ENCODE measurements at regions not wholly inside any gene's neighbourhood (a gene's known extent, or its start where the extent isn't known, plus 50 kb on each side); places are given as distances from the start of the nearest gene placed in this dataset.
"Not testable (repeated sequence)": the region's sequence is repeated elsewhere in the genome, so short reads cannot be mapped to it uniquely, and the experiment has no call there.

- H3K4me2 ChIP-seq (ENCODE audit: low read length), result no peak overlapping the region
Measured at GRCh38 chr7:35866186-35866585, 65.3 kb downstream of the SEPTIN7 start.

GRCh38 chr7:35869117-35869516 is 68.3 kb downstream of the SEPTIN7 start:
- not testable (repeated sequence) for H3K4me1 ChIP-seq; H3K27ac ChIP-seq; H3K4me3 ChIP-seq (ENCODE audit: low read depth, low read length); H3K4me2 ChIP-seq (ENCODE audit: low read length); H3K27me3 ChIP-seq (ENCODE audit: control insufficient read depth, insufficient read depth, low read length); H3K36me3 ChIP-seq (ENCODE audit: control insufficient read depth, insufficient read depth, low read length); H3K9ac ChIP-seq; H2AFZ ChIP-seq; H3K9me3 ChIP-seq (ENCODE audit: control insufficient read depth, low read length); H3K79me2 ChIP-seq

More at GRCh38 chr7:35866186-35866585, 65.3 kb downstream of the SEPTIN7 start:
- H3K27me3 ChIP-seq (ENCODE audit: control insufficient read depth, insufficient read depth, low read length), result no peaks in the 10 kb centered on the region
- TF ChIP-seq CTCF (IDR thresholded peaks at IDR 0.05), result no peak
- H3K36me3 ChIP-seq (ENCODE audit: control insufficient read depth, insufficient read depth, low read length), result no peaks in the 10 kb centered on the region
- no peak overlapping the region for H3K9ac ChIP-seq
- H2AFZ ChIP-seq, result no peak overlapping the region
- no peaks in the 10 kb centered on the region for H3K9me3 ChIP-seq (ENCODE audit: control insufficient read depth, low read length)
- H3K4me1 ChIP-seq, result peaks cover 3% of the 10 kb centered on the region
- H3K79me2 ChIP-seq, result peaks cover 7% of the 10 kb centered on the region
- no peak overlapping the region for H3K27ac ChIP-seq
- H3K4me3 ChIP-seq (ENCODE audit: low read depth, low read length), result no peak overlapping the region

GRCh38 chr7:35869810-35870209 is 69.0 kb downstream of the SEPTIN7 start:
- Histone ChIP-seq H3K27me3 (ENCODE audit: control insufficient read depth, insufficient read depth, low read length) (no peaks in the 10 kb centered on the region), H3K4me1 (peaks cover 3% of the 10 kb centered on the region), H3K79me2 (peaks cover 3% of the 10 kb centered on the region), H3K9me3 (ENCODE audit: control insufficient read depth, low read length) (no peaks in the 10 kb centered on the region), H2AFZ (no peak overlapping the region), H3K9ac (no peak overlapping the region), H3K4me2 (ENCODE audit: low read length) (no peak overlapping the region), H3K36me3 (ENCODE audit: control insufficient read depth, insufficient read depth, low read length) (no peaks in the 10 kb centered on the region), H3K27ac (no peak overlapping the region), H3K4me3 (ENCODE audit: low read depth, low read length) (no peak overlapping the region)
- no peak for TF ChIP-seq CTCF (IDR thresholded peaks at IDR 0.05)

- no peak overlapping the region for H3K27ac ChIP-seq
- TF ChIP-seq CTCF (IDR thresholded peaks at IDR 0.05), result no peak
- H3K4me3 ChIP-seq (ENCODE audit: low read depth, low read length), result no peak overlapping the region
- peaks cover 3% of the 10 kb centered on the region for H3K79me2 ChIP-seq
- H3K9me3 ChIP-seq (ENCODE audit: control insufficient read depth, low read length), result no peaks in the 10 kb centered on the region
- H3K27me3 ChIP-seq (ENCODE audit: control insufficient read depth, insufficient read depth, low read length), result no peaks in the 10 kb centered on the region
- no peak overlapping the region for H3K4me2 ChIP-seq (ENCODE audit: low read length)
- no peak overlapping the region for H2AFZ ChIP-seq
- no peak overlapping the region for H3K9ac ChIP-seq
- no peaks in the 10 kb centered on the region for H3K36me3 ChIP-seq (ENCODE audit: control insufficient read depth, insufficient read depth, low read length)
- peaks cover 3% of the 10 kb centered on the region for H3K4me1 ChIP-seq
Measured at GRCh38 chr7:35871856-35872255, 71.0 kb downstream of the SEPTIN7 start.

GRCh38 chr7:35874886-35875285 is 74.0 kb downstream of the SEPTIN7 start:
- Histone ChIP-seq H3K9me3 (ENCODE audit: control insufficient read depth, low read length) (no peaks in the 10 kb centered on the region), H3K27me3 (ENCODE audit: control insufficient read depth, insufficient read depth, low read length) (no peaks in the 10 kb centered on the region), H3K4me3 (ENCODE audit: low read depth, low read length) (no peak overlapping the region), H3K36me3 (ENCODE audit: control insufficient read depth, insufficient read depth, low read length) (no peaks in the 10 kb centered on the region), H3K9ac (no peak overlapping the region), H2AFZ (no peak overlapping the region), H3K79me2 (no peaks in the 10 kb centered on the region), H3K4me2 (ENCODE audit: low read length) (no peak overlapping the region), H3K4me1 (peaks cover 3% of the 10 kb centered on the region), H3K27ac (no peak overlapping the region)
- no peak for TF ChIP-seq CTCF (IDR thresholded peaks at IDR 0.05)

Measured in parathyroid adenoma (tissue), 2 donors.